Esophagus muscularis mucosa (tissue), 3 donors: ENCODE measurements at regions not wholly inside any gene's neighbourhood (a gene's known extent, or its start where the extent isn't known, plus 50 kb on each side); places are given as distances from the start of the nearest gene placed in this dataset.

Source experiments
- POLR2A ChIP-seq: fragments of 450-650 bp; IDR thresholded peaks from one replicate; pipeline ENCODE4 v1.6.1; 2017; ENCODE audit warnings: antibody characterized with exemption, moderate library complexity, mild to moderate bottlenecking, low read depth
- POLR2AphosphoS5 ChIP-seq, 2 donors: sonication (generic); formaldehyde crosslinking; IDR thresholded peaks; one replicate each; pipeline ENCODE4 v1.6.1; 2017; ENCODE audit warnings: antibody characterized with exemption in 2 of 2
- TF ChIP-seq, protein P1 (sequence below), 3 experiments: fragments of 200-600 bp in 2 of 3; fragments of 450-650 bp in 1 of 3; sonication (generic) in 2 of 3; IDR thresholded peaks; one replicate each; pipeline ENCODE4 v1.5.1; 2017 to 2019; ENCODE audit warnings: antibody characterized with exemption in 3 of 3, mild to moderate bottlenecking in 2 of 3, moderate library complexity in 1 of 3

DNA sequence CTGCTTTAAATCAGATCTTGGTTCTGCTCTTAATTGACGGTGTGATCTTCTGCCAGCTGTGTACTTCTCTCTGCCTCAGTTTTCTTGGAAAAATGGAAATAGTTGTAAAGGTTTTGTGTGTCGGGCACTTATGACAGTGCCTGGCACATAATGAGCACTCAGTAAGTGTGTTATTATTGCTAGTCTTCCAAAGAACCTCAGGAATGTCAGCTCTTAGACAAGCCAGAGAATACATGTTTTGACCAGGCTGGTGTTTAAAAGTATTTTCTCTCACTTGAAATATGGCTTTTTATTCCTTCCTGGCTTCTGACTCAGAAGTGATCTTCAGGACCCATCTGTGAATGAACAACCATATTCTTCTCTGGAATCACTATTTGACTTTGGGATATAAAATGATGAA is 304.1 kb downstream of the SNAPC1 start:
- TF ChIP-seq, protein P1, sequence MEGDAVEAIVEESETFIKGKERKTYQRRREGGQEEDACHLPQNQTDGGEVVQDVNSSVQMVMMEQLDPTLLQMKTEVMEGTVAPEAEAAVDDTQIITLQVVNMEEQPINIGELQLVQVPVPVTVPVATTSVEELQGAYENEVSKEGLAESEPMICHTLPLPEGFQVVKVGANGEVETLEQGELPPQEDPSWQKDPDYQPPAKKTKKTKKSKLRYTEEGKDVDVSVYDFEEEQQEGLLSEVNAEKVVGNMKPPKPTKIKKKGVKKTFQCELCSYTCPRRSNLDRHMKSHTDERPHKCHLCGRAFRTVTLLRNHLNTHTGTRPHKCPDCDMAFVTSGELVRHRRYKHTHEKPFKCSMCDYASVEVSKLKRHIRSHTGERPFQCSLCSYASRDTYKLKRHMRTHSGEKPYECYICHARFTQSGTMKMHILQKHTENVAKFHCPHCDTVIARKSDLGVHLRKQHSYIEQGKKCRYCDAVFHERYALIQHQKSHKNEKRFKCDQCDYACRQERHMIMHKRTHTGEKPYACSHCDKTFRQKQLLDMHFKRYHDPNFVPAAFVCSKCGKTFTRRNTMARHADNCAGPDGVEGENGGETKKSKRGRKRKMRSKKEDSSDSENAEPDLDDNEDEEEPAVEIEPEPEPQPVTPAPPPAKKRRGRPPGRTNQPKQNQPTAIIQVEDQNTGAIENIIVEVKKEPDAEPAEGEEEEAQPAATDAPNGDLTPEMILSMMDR (IDR thresholded peaks at IDR 0.05), result no peak
- no peak for TF ChIP-seq POLR2AphosphoS5 (IDR thresholded peaks at IDR 0.05)
- no peak for TF ChIP-seq POLR2A
